Osteoblast (primary cell): ENCODE measurements at regions not wholly inside any gene's neighbourhood (a gene's known extent, or its start where the extent isn't known, plus 50 kb on each side); places are given as distances from the start of the nearest gene placed in this dataset.
A peak's percentile ranks its signal among the peaks of the same experiment; 100 is the strongest.

ENCODE experiments used
- DNase-seq: peaks from one replicate; pipeline ENCODE4 v3.0.0; 2011; ENCODE audit warnings: low spot score, mixed read lengths; ENCODE audit not compliant: insufficient read length; ENCODE audit errors: missing footprints
- H2AFZ ChIP-seq: 2 replicates; pipeline ENCODE4 v1.6.0; 2011; ENCODE audit warnings: mild to moderate bottlenecking, low read length
- H3K27ac ChIP-seq: 2 replicates; pipeline ENCODE4 v1.5.1; 2011; ENCODE audit warnings: mild to moderate bottlenecking, low read depth, low read length, moderate library complexity
- H3K27me3 ChIP-seq: 2 replicates; pipeline ENCODE4 v1.6.0; 2012; ENCODE audit warnings: mild to moderate bottlenecking, control low read depth, inconsistent platforms, low read length, moderate library complexity; ENCODE audit not compliant: insufficient read depth
- H3K36me3 ChIP-seq: 2 replicates; pipeline ENCODE4 v1.5.1; 2011; ENCODE audit warnings: mild to moderate bottlenecking, low read length, control low read depth, moderate library complexity; ENCODE audit not compliant: insufficient read depth
- H3K4me1 ChIP-seq: 2 replicates; pipeline ENCODE4 v1.5.1; 2011; ENCODE audit warnings: mild to moderate bottlenecking, low read length, control low read depth, moderate library complexity; ENCODE audit not compliant: insufficient read depth
- H3K4me2 ChIP-seq: 2 replicates; pipeline ENCODE4 v1.6.0; 2011; ENCODE audit warnings: mild to moderate bottlenecking, low read length; ENCODE audit not compliant: insufficient read depth
- H3K4me3 ChIP-seq: fragments of 200-600 bp; sonication (generic); 3 replicates; pipeline ENCODE4 v1.5.1; 2012; ENCODE audit warnings: mild to moderate bottlenecking, low read length, inconsistent platforms; ENCODE audit not compliant: insufficient read depth
- H3K79me2 ChIP-seq: 2 replicates; pipeline ENCODE4 v1.6.0; 2012; ENCODE audit warnings: mild to moderate bottlenecking, low read length, control low read depth, inconsistent platforms; ENCODE audit not compliant: insufficient read depth
- H3K9me3 ChIP-seq: 2 replicates; pipeline ENCODE4 v1.5.1; 2011; ENCODE audit warnings: low read depth, low read length, control low read depth
- H4K20me1 ChIP-seq: 2 replicates; pipeline ENCODE4 v1.6.0; 2012; ENCODE audit warnings: mild to moderate bottlenecking, low read length, control low read depth; ENCODE audit not compliant: insufficient read depth
- TF ChIP-seq, protein P1 (sequence below): IDR thresholded peaks from 2 replicates; pipeline ENCODE4 v1.5.1; 2011; ENCODE audit warnings: mild to moderate bottlenecking, low read depth, low read length, moderate library complexity; ENCODE audit errors: extremely low read depth

DNA sequence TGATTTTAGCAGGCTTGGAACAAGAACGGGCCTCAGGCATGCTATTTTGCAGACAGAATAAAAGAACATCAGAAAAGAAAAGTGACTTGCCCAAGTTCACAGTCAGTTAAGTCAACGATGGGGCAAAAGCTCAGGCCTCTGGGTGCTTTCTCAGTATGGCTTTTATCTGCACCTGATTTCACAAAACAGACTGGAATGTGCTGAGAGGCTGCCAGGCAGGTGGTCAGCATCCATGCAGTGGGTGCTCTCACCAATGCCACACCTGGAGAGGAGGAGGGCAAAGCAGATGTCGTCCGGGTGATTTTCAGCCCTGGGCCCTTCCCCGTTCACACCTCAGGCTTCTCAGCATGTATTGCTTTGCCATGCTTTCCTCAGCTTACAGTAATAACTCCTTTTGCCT lies 854.6 kb downstream of the RNF144A start:
- Histone ChIP-seq H2AFZ (no peak overlapping the region), H3K4me3 (no peak overlapping the region), H3K27ac (no peak overlapping the region), H3K4me1 (peaks cover 4% of the 10 kb centered on the region), H3K9me3 (no peaks in the 10 kb centered on the region), H4K20me1 (no peaks in the 10 kb centered on the region), H3K79me2 (no peaks in the 10 kb centered on the region), H3K36me3 (no peaks in the 10 kb centered on the region), H3K4me2 (no peak overlapping the region), H3K27me3 (no peaks in the 10 kb centered on the region)
- DNase-seq = no peak
- TF ChIP-seq, protein P1, sequence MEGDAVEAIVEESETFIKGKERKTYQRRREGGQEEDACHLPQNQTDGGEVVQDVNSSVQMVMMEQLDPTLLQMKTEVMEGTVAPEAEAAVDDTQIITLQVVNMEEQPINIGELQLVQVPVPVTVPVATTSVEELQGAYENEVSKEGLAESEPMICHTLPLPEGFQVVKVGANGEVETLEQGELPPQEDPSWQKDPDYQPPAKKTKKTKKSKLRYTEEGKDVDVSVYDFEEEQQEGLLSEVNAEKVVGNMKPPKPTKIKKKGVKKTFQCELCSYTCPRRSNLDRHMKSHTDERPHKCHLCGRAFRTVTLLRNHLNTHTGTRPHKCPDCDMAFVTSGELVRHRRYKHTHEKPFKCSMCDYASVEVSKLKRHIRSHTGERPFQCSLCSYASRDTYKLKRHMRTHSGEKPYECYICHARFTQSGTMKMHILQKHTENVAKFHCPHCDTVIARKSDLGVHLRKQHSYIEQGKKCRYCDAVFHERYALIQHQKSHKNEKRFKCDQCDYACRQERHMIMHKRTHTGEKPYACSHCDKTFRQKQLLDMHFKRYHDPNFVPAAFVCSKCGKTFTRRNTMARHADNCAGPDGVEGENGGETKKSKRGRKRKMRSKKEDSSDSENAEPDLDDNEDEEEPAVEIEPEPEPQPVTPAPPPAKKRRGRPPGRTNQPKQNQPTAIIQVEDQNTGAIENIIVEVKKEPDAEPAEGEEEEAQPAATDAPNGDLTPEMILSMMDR = no peak

- no peak for DNase-seq
Observed at GRCh38 chr2:7773362-7774360, 856.4 kb downstream of the RNF144A start.

DNA sequence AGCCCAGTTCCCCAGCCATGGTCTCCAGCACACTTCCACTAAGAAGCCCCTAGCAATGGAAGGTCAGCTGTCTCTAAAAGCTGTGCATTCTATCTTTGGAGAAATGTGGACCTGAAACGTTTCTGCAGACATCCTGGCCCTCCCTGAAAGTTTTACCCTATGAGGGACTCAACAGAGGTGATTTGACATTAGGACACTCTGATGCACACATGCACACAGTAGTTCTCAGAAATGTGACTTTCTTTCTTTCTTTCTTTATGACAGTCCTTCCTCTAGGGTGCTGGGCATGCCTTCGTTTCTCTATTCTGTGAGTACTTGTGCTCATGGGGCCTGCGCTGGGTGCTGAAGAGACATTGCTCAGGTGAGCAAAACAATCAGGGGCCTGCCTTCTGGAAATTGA lies 857.3 kb downstream of the RNF144A start:
- Histone ChIP-seq H3K4me1 (peaks cover 4% of the 10 kb centered on the region), H3K79me2 (no peaks in the 10 kb centered on the region), H2AFZ (no peak overlapping the region), H3K9me3 (no peaks in the 10 kb centered on the region), H3K27ac (no peak overlapping the region), H4K20me1 (no peaks in the 10 kb centered on the region), H3K36me3 (no peaks in the 10 kb centered on the region), H3K4me3 (no peak overlapping the region), H3K27me3 (no peaks in the 10 kb centered on the region), H3K4me2 (no peak overlapping the region)
- TF ChIP-seq, protein P1 = no peak
- DNase-seq = no peak

More at GRCh38 chr2:7773362-7774360, 856.4 kb downstream of the RNF144A start:
- H3K27ac ChIP-seq = no peak overlapping the region
- no peaks in the 10 kb centered on the region for H3K79me2 ChIP-seq
- H3K27me3 ChIP-seq = no peaks in the 10 kb centered on the region
- H3K4me2 ChIP-seq = peak overlapping the region; percentile 54
- peak overlapping the region; percentile 7 for H3K4me3 ChIP-seq
- no peaks in the 10 kb centered on the region for H3K9me3 ChIP-seq
- peak overlapping the region; percentile 59 for H2AFZ ChIP-seq
- peaks cover 4% of the 10 kb centered on the region for H3K4me1 ChIP-seq
- H3K36me3 ChIP-seq = no peaks in the 10 kb centered on the region
- TF ChIP-seq, protein P1 = no peak
- H4K20me1 ChIP-seq = no peaks in the 10 kb centered on the region

- H3K4me2 ChIP-seq = no peak overlapping the region
- DNase-seq = no peak
- no peak overlapping the region for H2AFZ ChIP-seq
- no peak overlapping the region for H3K4me3 ChIP-seq
- no peaks in the 10 kb centered on the region for H3K9me3 ChIP-seq
- peaks cover 4% of the 10 kb centered on the region for H3K4me1 ChIP-seq
- no peaks in the 10 kb centered on the region for H4K20me1 ChIP-seq
- H3K27me3 ChIP-seq = no peaks in the 10 kb centered on the region
- H3K36me3 ChIP-seq = no peaks in the 10 kb centered on the region
- H3K27ac ChIP-seq = no peak overlapping the region
- no peaks in the 10 kb centered on the region for H3K79me2 ChIP-seq
- TF ChIP-seq, protein P1 = no peak
Observed at GRCh38 chr2:7777668-7778067, 860.5 kb downstream of the RNF144A start.
